Panc1 (cell line): ENCODE measurements at regions not wholly inside any gene's neighbourhood (a gene's known extent, or its start where the extent isn't known, plus 50 kb on each side); places are given as distances from the start of the nearest gene placed in this dataset.

Source experiments
- POLR2AphosphoS5 ChIP-seq: IDR thresholded peaks from 2 replicates; pipeline ENCODE4 v1.6.1; 2012; ENCODE audit warnings: mild to moderate bottlenecking, low read depth, low read length, moderate library complexity
- TF ChIP-seq, protein P1 (sequence below): fragments of 450-650 bp; IDR thresholded peaks from 2 replicates; pipeline ENCODE4 v1.5.1; 2017; ENCODE audit warnings: mild to moderate bottlenecking

DNA sequence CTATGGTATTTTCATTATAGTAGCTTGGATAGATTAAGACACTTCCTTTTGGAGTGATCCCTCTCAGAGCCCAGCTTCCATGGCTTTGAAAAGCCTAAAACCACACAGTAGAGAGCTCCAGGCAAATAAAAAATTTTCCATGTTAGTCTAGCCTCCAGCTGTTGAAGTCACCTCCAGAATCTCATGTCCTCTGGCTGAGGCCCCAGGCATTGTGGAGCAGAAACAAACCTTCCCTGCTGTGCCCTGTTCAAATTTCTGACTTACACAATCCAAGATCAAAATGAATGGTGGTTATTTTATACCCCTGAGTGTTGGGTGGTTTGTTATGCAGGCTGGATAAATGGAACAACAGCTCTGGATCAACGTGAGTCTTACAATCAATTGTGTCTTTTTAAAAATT lies 203.9 kb downstream of the ICE1 start:
- TF ChIP-seq, protein P1, sequence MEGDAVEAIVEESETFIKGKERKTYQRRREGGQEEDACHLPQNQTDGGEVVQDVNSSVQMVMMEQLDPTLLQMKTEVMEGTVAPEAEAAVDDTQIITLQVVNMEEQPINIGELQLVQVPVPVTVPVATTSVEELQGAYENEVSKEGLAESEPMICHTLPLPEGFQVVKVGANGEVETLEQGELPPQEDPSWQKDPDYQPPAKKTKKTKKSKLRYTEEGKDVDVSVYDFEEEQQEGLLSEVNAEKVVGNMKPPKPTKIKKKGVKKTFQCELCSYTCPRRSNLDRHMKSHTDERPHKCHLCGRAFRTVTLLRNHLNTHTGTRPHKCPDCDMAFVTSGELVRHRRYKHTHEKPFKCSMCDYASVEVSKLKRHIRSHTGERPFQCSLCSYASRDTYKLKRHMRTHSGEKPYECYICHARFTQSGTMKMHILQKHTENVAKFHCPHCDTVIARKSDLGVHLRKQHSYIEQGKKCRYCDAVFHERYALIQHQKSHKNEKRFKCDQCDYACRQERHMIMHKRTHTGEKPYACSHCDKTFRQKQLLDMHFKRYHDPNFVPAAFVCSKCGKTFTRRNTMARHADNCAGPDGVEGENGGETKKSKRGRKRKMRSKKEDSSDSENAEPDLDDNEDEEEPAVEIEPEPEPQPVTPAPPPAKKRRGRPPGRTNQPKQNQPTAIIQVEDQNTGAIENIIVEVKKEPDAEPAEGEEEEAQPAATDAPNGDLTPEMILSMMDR: no peak
- TF ChIP-seq POLR2AphosphoS5: no peak
